GM12878 (cell line): ENCODE measurements at regions not wholly inside any gene's neighbourhood (a gene's known extent, or its start where the extent isn't known, plus 50 kb on each side); places are given as distances from the start of the nearest gene placed in this dataset.

Source experiments
- ATAC-seq: fragments of 200-7000 bp; cut with Tn5 transposase; 3 replicates; pipeline ENCODE4 v1.9.1; 2020; ENCODE audit warnings: mild to moderate bottlenecking, moderate library complexity
- BruUV-seq: library from RNA; stranded (reverse); fragments of 400-500 nt; replicated peaks from 2 replicates; lab custom pipeline; 2021; lab: Mats Ljungman, UMichigan
- CTCF ChIA-PET: fragments of 300-600 bp; sonication (Branson Sonifier 250); formaldehyde crosslinking; extraction: SDS; loops from one replicate; lab custom pipeline; 2021; ENCODE audit warnings: inconsistent platforms; lab: Yijun Ruan, JAX
- POLR2A ChIA-PET: fragments of 350-600 bp; formaldehyde crosslinking; extraction: SDS; loops from one replicate; lab custom pipeline; 2021; ENCODE audit warnings: inconsistent platforms; lab: Charles Lee
- RAD21 ChIA-PET: fragments of 300-600 bp; sonication (Branson Sonifier 250); formaldehyde crosslinking; loops from one replicate; lab custom pipeline; 2023; ENCODE audit warnings: antibody characterized with exemption; ENCODE audit not compliant: unreplicated experiment; lab: Charles Lee
- SMC1A ChIA-PET: fragments of 300-600 bp; sonication (Branson Sonifier 250); formaldehyde crosslinking; loops from one replicate; lab custom pipeline; 2023; ENCODE audit not compliant: unreplicated experiment, uncharacterized antibody; lab: Charles Lee
- DNase-seq: peaks from one replicate; pipeline ENCODE4 v3.0.0-alpha.2; 2011; ENCODE audit warnings: low read depth, low spot score
- FAIRE-seq: peaks from 3 replicates; lab custom pipeline; 2011; peaks lifted over from hg19 to GRCh38; lab: Jason Lieb, UNC
- H2AFZ ChIP-seq: 2 replicates; pipeline ENCODE4 v1.6.0; 2011; ENCODE audit warnings: low read depth, low read length, control low read depth; ENCODE audit not compliant: control insufficient read depth
- H3K27ac ChIP-seq: 2 replicates; pipeline ENCODE4 v1.5.1; 2011; ENCODE audit warnings: control low read depth; ENCODE audit not compliant: control insufficient read depth, insufficient read depth
- H3K27me3 ChIP-seq, 2 experiments: replicated peaks in 1 of 2; 2 replicates each; pipeline versions ENCODE4 v1.6.0 to v1.6.1; 2011; ENCODE audit warnings: low read length in 1 of 2; ENCODE audit not compliant: control insufficient read depth in 2 of 2, insufficient read depth in 2 of 2
- H3K36me3 ChIP-seq, 2 experiments: 2 replicates each; pipeline ENCODE4 v1.5.1; 2011; ENCODE audit warnings: low read length in 1 of 2; ENCODE audit not compliant: control insufficient read depth in 2 of 2, insufficient read depth in 2 of 2
- H3K4me1 ChIP-seq: 2 replicates; pipeline ENCODE4 v1.6.1; 2011; ENCODE audit warnings: mild to moderate bottlenecking, low read length, moderate library complexity, mixed read lengths; ENCODE audit not compliant: control insufficient read depth, insufficient read depth
- H3K4me2 ChIP-seq: 2 replicates; pipeline ENCODE4 v1.6.0; 2011; ENCODE audit warnings: control low read depth; ENCODE audit not compliant: control insufficient read depth, insufficient read depth
- H3K4me3 ChIP-seq: fragments of 200-600 bp; sonication (generic); 2 replicates; pipeline ENCODE4 v1.5.1; 2016
- H3K79me2 ChIP-seq: 2 replicates; pipeline ENCODE4 v1.6.0; 2011; ENCODE audit warnings: low read length; ENCODE audit not compliant: control insufficient read depth, insufficient read depth
- H3K9ac ChIP-seq: 2 replicates; pipeline ENCODE4 v1.8.0; 2011; ENCODE audit warnings: low read length, control low read depth, mixed read lengths; ENCODE audit not compliant: control insufficient read depth, insufficient read depth
- H3K9me3 ChIP-seq: replicated peaks from 3 replicates; pipeline ENCODE4 v1.5.1; 2011; ENCODE audit warnings: mild to moderate bottlenecking, low read length; ENCODE audit not compliant: control insufficient read depth, insufficient read depth
- H4K20me1 ChIP-seq: 2 replicates; pipeline ENCODE4 v1.6.0; 2011; ENCODE audit not compliant: control insufficient read depth, insufficient read depth
- ESRRA ChIP-seq: IDR thresholded peaks from 2 replicates; pipeline ENCODE4 v1.6.1; 2012; ENCODE audit warnings: mild to moderate bottlenecking, low read length, improper control_type of control experiment
- ETV6 ChIP-seq, 2 experiments: fragments of 450-650 bp in 1 of 2; IDR thresholded peaks in 1 of 2; conservative IDR thresholded peaks in 1 of 2; 2 replicates each; pipeline ENCODE4 v1.6.1; 2014; ENCODE audit warnings: antibody characterized with exemption in 1 of 2, borderline replicate concordance in 1 of 2, low read depth in 1 of 2, mild to moderate bottlenecking in 1 of 2, moderate library complexity in 1 of 2
- HDAC6 ChIP-seq: fragments of 200-600 bp; sonication (generic); IDR thresholded peaks from one replicate; pipeline ENCODE4 v1.8.0; 2017; ENCODE audit warnings: antibody characterized with exemption; ENCODE audit not compliant: unreplicated experiment
- IRF4 ChIP-seq: IDR thresholded peaks from 2 replicates; pipeline ENCODE4 v1.6.1; 2011; ENCODE audit warnings: low read depth, low read length
- NFXL1 ChIP-seq: fragments of 450-650 bp; IDR thresholded peaks from 2 replicates; pipeline ENCODE4 v1.6.1; 2017; ENCODE audit warnings: antibody characterized with exemption, mild to moderate bottlenecking, borderline replicate concordance
- NFYA ChIP-seq: IDR thresholded peaks from 2 replicates; pipeline ENCODE4 v1.6.1; 2011; ENCODE audit warnings: low read depth, mild to moderate bottlenecking, low read length, improper control_type of control experiment, borderline replicate concordance
- POLR2A ChIP-seq: IDR thresholded peaks from 2 replicates; pipeline ENCODE4 v1.6.1; 2011; ENCODE audit warnings: low read depth, mild to moderate bottlenecking, low read length
- SREBF1 ChIP-seq: IDR thresholded peaks from 2 replicates; pipeline ENCODE4 v1.6.1; 2012; ENCODE audit warnings: mild to moderate bottlenecking, low read length
- STAT1 ChIP-seq: fragments of 450-650 bp; conservative IDR thresholded peaks from 2 replicates; pipeline ENCODE4 v1.6.1; 2014; ENCODE audit warnings: antibody characterized with exemption, mild to moderate bottlenecking
- STAT3 ChIP-seq: IDR thresholded peaks from 2 replicates; pipeline ENCODE4 v1.6.1; 2011; ENCODE audit warnings: low read depth, low read length, improper control_type of control experiment
- SUPT20H ChIP-seq: IDR thresholded peaks from 2 replicates; pipeline ENCODE4 v1.6.1; 2011; ENCODE audit warnings: low read depth, mild to moderate bottlenecking, low read length, moderate library complexity, borderline replicate concordance; ENCODE audit not compliant: control insufficient read depth
- TARDBP ChIP-seq: IDR thresholded peaks from 2 replicates; pipeline ENCODE4 v1.6.1; 2016; ENCODE audit warnings: borderline replicate concordance
- ZBED1 ChIP-seq: IDR thresholded peaks from 2 replicates; pipeline ENCODE4 v1.6.1; 2016; ENCODE audit warnings: borderline replicate concordance
- ZNF622 ChIP-seq: fragments of 450-650 bp; IDR thresholded peaks from 2 replicates; pipeline ENCODE4 v1.6.1; 2017; ENCODE audit warnings: mild to moderate bottlenecking, inconsistent platforms
- WGBS: methylation state at CpG from one replicate; pipeline ENCODE4 v1.1.6; 2016; ENCODE audit warnings: low lambda C conversion rate; ENCODE audit not compliant: insufficient replicate concordance, insufficient coverage; ENCODE audit errors: missing lambda C conversion rate; 5-methylcytosine and 5-hydroxymethylcytosine counted together
- in situ Hi-C: fragments of 300-500 bp; cut with MboI; formaldehyde crosslinking; loops from 9 replicates; pipeline ENCODE4 v1.14.3; 2018; ENCODE audit warnings: mixed read lengths
- intact Hi-C: fragments of 100-400 bp; cut with micrococcal nuclease; formaldehyde crosslinking; loops from one replicate; pipeline ENCODE4 v1.14.2; 2022; ENCODE audit not compliant: unreplicated experiment
- TF ChIP-seq, protein P1 (sequence below): IDR thresholded peaks from 2 replicates; pipeline ENCODE4 v1.6.1; 2012; ENCODE audit warnings: low read depth, low read length, improper control_type of control experiment
- TF ChIP-seq, protein P2 (sequence below): IDR thresholded peaks from 2 replicates; pipeline ENCODE4 v1.6.1; 2012; ENCODE audit warnings: low read length, inconsistent platforms
- TF ChIP-seq, protein P3 (sequence below): fragments of 450-650 bp; formaldehyde crosslinking; IDR thresholded peaks from 2 replicates; pipeline ENCODE4 v1.4.0; 2022; ENCODE audit warnings: mild to moderate bottlenecking, moderate library complexity
- TF ChIP-seq, protein P4 (sequence below): fragments of 450-650 bp; IDR thresholded peaks from 2 replicates; pipeline ENCODE4 v1.6.1; 2017; ENCODE audit warnings: mild to moderate bottlenecking, low read depth, inconsistent platforms; ENCODE audit not compliant: poor library complexity, severe bottlenecking

DNA sequence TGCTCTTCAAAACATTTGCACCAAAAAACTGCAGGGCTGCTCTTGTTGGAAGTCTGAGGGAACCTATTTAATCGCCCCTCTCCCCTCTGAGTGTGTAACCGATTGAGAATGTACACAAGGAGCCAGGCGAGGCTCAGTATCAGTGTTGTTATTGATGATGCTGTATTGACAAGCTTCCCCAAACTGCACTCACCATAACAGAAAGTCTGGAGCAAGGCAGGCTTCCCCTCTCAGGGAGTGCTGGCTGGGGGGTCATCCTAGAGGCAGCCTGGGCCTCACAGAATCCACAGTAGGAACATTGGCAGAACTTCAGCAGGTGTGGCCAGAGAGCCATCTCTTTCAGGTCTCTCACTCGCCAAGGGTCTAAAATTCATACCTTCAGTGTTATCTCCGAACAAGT lies 58.1 kb upstream of the TUNAR start:
- FAIRE-seq, result no peak
- intact Hi-C loops, result no loop called here
- whole genome bisulfite sequencing, result 16% methylated on average over 5 of the region's 5 CpGs
- RAD21 ChIA-PET, result no interaction called here
- ATAC-seq, result no peak
- Histone ChIP-seq H3K27ac (no peak overlapping the region), H3K27me3 (peaks cover 0 to 4% of the 10 kb centered on the region in 2 experiments; a peak in 2 of 4 replicates), H4K20me1 (no peaks in the 10 kb centered on the region), H3K4me1 (no peaks in the 10 kb centered on the region), H3K4me3 (no peak overlapping the region), H3K4me2 (no peak overlapping the region), H3K9me3 (no peaks in the 10 kb centered on the region), H3K36me3 (no peaks in the 10 kb centered on the region), H2AFZ (no peak overlapping the region), H3K9ac (no peak overlapping the region), H3K79me2 (no peaks in the 10 kb centered on the region)
- no TSS peak for BruUV-seq
- CTCF ChIA-PET, result no interaction called here
- POLR2A ChIA-PET, result no interaction called here
- SMC1A ChIA-PET, result no interaction called here
- TF ChIP-seq SREBF1 (no peak), HDAC6 (no peak), POLR2A (no peak), ETV6 (conservative IDR thresholded peaks at IDR 0.05 in 1 of 2, IDR thresholded peaks at IDR 0.05 in 1 of 2; ENCODE audit: borderline replicate concordance in 1 of 2, low read depth in 1 of 2) (no peak), SUPT20H (no peak), ZBED1 (no peak), ESRRA (no peak), ZNF622 (no peak), NFXL1 (no peak), IRF4 (no peak), TARDBP (no peak), NFYA (no peak), STAT3 (no peak), STAT1 (no peak)
- TF ChIP-seq, protein P1, sequence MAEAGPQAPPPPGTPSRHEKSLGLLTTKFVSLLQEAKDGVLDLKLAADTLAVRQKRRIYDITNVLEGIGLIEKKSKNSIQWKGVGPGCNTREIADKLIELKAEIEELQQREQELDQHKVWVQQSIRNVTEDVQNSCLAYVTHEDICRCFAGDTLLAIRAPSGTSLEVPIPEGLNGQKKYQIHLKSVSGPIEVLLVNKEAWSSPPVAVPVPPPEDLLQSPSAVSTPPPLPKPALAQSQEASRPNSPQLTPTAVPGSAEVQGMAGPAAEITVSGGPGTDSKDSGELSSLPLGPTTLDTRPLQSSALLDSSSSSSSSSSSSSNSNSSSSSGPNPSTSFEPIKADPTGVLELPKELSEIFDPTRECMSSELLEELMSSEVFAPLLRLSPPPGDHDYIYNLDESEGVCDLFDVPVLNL, result no peak
- TF ChIP-seq, protein P2, sequence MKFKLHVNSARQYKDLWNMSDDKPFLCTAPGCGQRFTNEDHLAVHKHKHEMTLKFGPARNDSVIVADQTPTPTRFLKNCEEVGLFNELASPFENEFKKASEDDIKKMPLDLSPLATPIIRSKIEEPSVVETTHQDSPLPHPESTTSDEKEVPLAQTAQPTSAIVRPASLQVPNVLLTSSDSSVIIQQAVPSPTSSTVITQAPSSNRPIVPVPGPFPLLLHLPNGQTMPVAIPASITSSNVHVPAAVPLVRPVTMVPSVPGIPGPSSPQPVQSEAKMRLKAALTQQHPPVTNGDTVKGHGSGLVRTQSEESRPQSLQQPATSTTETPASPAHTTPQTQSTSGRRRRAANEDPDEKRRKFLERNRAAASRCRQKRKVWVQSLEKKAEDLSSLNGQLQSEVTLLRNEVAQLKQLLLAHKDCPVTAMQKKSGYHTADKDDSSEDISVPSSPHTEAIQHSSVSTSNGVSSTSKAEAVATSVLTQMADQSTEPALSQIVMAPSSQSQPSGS, result no peak
- TF ChIP-seq, protein P3, sequence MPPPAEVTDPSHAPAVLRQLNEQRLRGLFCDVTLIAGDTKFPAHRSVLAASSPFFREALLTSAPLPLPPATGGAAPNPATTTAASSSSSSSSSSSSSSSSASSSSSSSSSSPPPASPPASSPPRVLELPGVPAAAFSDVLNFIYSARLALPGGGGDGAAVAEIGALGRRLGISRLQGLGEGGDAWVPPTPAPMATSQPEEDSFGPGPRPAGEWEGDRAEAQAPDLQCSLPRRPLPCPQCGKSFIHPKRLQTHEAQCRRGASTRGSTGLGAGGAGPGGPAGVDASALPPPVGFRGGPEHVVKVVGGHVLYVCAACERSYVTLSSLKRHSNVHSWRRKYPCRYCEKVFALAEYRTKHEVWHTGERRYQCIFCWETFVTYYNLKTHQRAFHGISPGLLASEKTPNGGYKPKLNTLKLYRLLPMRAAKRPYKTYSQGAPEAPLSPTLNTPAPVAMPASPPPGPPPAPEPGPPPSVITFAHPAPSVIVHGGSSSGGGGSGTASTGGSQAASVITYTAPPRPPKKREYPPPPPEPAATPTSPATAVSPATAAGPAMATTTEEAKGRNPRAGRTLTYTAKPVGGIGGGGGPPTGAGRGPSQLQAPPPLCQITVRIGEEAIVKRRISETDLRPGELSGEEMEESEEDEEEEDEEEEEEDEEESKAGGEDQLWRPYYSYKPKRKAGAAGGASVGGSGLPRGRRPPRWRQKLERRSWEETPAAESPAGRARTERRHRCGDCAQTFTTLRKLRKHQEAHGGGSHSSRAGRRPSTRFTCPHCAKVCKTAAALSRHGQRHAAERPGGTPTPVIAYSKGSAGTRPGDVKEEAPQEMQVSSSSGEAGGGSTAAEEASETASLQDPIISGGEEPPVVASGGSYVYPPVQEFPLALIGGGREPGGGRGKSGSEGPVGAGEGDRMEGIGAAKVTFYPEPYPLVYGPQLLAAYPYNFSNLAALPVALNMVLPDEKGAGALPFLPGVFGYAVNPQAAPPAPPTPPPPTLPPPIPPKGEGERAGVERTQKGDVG, result no peak
- TF ChIP-seq, protein P4, sequence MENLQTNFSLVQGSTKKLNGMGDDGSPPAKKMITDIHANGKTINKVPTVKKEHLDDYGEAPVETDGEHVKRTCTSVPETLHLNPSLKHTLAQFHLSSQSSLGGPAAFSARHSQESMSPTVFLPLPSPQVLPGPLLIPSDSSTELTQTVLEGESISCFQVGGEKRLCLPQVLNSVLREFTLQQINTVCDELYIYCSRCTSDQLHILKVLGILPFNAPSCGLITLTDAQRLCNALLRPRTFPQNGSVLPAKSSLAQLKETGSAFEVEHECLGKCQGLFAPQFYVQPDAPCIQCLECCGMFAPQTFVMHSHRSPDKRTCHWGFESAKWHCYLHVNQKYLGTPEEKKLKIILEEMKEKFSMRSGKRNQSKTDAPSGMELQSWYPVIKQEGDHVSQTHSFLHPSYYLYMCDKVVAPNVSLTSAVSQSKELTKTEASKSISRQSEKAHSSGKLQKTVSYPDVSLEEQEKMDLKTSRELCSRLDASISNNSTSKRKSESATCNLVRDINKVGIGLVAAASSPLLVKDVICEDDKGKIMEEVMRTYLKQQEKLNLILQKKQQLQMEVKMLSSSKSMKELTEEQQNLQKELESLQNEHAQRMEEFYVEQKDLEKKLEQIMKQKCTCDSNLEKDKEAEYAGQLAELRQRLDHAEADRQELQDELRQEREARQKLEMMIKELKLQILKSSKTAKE, result no peak
- in situ Hi-C loops, result no loop called here
- DNase-seq, result no peak
